NCI-H446 treated with DMSO at 0.1 percent for 48 hours (cell line): ENCODE measurements at regions not wholly inside any gene's neighbourhood (a gene's known extent, or its start where the extent isn't known, plus 50 kb on each side); places are given as distances from the start of the nearest gene placed in this dataset.
"Not testable (repeated sequence)": the region's sequence is repeated elsewhere in the genome, so short reads cannot be mapped to it uniquely, and the experiment has no call there.

Source experiments
- DNase-seq: peaks from one replicate; lab custom pipeline; 2025; lab: John Stamatoyannopoulos, UW

DNA sequence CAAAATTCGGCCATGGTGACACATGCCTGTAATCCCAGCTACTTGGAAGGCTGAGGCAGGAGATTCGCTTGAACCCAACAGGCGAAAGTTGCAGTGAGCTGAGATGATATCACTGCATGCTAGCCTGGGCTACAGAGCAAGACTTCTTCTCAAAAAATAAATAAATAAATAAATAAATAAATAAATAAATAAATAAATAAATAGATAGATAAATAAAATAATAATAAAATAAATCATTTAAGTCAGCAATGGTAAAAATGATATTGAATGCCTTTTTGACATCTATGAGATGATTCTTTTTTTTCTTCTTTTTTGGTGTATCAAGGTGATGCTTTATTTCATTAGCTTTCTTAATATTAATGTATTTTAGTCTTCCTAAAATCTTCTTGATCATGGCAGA, 221.7 kb upstream of the RXFP2 start:
- DNase-seq: no peak

DNA sequence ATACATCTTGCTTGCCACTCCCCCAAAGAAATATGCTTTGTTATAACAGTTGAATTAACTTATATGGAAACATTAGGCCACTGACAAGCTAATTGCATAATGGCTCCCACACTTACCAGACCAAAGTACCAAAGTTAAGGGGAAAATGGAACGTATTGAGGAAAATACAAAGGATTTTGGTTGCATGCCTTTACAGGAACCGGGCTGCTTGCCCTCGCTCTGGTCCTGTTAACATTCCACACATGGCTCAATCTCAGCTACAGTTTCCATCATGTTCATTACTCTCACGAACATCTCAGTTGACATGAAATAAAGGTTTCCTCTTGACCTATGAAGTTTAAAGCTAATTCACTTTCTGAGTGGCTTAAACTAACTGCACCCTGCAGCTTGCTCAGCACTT, 220.7 kb upstream of the RXFP2 start:
- DNase-seq: no peak

- DNase-seq: no peak
Observed at GRCh38 chr13:31521435-31521834, 217.9 kb upstream of the RXFP2 start.

- no peak for DNase-seq
Observed at GRCh38 chr13:31522396-31522795, 216.9 kb upstream of the RXFP2 start.

- no peak for DNase-seq
Observed at GRCh38 chr13:31528176-31528575, 211.2 kb upstream of the RXFP2 start.

DNA sequence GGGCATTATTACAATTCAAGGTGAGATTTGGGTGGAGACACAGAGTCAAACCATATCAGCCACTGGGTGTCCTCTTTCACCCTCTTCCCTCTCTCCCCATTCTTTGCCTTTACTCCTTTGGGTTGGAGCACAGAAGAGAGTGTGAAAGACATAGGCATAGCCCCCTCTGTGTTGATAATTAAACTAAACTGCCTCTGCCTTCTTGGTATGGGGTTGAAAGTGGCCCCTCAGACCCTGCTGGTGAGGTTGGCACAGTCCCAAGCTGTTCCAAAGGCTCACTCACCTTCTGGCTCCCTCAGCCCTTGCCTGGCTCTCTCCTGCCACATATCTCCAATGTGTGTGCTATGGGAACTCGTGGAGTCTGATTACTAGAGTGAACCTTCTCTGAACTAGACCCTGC, 210.6 kb upstream of the RXFP2 start:
- no peak for DNase-seq

DNA sequence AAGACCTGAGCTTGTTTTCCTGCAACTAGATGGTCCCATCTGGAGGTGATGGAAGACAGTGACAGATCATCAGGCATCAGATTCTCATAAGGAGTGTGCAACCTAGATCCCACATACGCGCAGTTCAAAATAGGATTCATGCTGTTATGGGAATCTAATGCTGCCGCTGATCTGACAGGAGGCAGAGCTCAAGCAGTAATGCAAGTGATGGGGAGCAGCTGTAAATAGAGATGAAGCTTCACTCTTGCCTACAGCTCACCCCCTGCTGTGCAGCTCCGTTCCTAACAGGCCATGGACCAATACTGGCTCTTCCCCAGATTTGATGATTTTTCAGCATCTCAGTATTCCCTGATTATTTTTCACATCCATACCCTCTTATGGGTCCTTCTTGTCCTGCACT, 208.4 kb upstream of the RXFP2 start:
- DNase-seq: no peak

- no peak for DNase-seq
Observed at GRCh38 chr13:31537052-31537451, 202.3 kb upstream of the RXFP2 start.

DNA sequence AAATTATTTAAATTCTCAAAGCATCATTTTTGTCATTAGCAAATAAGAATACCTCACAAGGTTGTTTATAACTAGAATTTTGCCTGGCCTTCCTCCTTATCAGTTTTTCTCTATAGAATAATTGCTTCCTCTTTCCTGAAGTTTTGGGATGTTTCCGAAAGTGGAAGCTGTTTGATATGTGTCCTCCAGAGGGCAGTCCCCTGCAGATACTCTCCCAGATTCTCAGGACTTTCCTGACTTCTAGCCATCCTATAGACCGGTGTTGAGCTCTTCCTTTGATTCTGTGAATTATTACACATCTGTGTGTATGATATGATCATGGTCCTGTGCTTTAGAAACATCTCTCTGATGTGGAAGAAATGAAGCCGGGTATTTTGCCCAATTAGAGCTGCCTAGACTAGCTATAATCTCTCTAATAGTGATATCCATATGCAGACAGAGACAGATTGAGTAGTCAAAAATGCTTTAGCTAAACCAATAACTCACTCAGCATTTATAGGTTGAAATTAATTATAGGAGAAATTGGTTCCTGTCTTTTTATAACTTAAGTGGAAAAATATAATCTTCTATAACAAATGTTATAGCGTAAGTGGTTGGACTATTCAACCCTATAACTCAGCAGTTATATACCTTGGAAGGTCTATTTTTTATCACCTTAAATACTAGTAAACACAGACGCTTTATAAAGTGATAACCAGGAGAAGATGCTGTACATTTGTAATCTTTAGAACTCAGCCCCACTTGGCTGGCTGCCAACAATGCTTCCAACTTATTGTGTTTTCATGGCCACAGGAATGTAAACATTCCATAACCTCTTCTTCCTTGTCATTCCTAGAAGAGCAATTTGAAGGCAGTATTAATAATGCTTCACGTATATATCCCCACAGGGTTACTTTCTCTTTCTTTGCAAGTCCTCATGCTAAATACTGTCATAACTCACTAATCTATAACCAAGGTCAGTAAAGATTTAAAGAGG, 201.0 kb upstream of the RXFP2 start:
- no peak for DNase-seq

DNA sequence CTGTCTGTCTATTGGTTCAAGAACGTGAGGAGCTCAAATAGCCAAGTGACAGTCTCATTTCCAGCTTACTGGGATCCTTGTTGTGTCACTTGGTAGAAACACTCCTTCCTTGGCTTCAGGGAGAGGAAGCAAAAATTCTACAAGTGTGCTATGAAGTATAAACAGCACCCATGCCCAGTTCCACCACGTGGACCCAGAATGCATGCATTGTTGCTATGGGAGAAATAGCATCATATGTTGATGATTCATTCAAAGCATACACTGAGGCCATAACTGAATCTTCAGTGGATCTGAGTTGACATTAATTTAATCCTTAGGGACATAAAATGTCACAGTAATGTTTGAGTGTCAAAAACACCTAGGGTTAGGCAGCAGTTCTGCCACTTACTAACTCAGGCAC, 199.0 kb upstream of the RXFP2 start:
- DNase-seq: no peak

GRCh38 chr13:31543190-31543589, 196.1 kb upstream of the RXFP2 start:
- no peak for DNase-seq

DNA sequence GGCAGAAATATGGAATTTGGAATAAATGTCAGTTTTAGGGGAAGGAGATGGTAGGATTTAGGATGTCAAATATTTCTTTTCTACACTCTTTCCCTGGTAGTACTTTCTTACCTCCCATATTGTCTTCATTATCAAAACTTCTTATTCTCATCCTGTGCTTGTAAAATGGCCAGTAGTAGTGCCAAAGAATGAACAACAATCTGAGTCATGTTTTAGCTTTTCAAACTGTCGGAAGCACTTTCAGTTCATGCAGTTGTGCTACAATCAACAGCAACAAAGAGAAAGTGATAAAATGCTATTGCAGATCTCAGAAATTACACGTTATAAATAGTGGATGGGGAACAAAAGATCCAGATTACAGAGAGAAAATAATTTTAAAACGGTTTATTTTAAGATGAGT, 193.7 kb upstream of the RXFP2 start:
- DNase-seq: no peak

- no peak for DNase-seq
Observed at GRCh38 chr13:31556376-31556775, 182.9 kb upstream of the RXFP2 start.

GRCh38 chr13:31584221-31584620, 155.1 kb upstream of the RXFP2 start:
- not testable (repeated sequence) for DNase-seq

GRCh38 chr13:31587698-31588266, 151.5 kb upstream of the RXFP2 start:
- DNase-seq: no peak

DNA sequence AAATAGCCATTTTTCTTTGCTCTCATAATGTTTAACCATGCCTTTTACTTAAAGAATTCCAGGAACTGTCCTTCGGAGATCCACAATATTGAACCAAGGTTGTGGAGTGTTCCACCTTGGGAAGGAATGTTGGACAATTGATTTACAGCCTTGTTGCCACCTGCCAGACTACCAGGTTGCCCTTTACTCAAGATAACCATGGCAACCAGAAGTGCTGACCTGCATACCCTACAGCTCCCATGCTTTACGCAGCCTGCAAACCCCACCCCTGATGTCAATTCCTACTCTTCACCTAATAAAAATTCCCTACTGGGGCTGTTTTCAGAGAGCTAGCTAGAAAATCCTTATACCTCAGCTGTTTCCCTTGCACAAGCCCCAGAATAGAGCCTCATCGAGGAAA, 151.0 kb upstream of the RXFP2 start:
- no peak for DNase-seq

DNA sequence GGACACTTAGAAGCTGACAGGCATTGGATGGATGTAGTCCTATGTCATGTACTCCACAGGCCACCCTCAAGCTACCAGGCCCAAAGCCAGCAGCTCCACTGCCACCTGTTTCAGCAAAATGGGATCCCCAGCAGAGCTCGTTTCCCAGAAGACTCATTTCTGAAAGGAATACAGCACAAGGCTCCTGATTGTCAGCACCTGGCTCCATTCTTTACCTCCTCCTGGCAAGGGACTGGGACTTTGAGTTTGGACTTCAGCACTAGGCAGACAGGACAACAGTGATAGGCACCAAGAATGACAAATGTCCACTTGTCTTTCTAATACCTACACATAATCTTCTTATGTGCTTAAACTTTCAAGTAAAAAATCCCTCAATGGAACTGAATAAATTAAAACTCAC, 150.4 kb upstream of the RXFP2 start:
- no peak for DNase-seq

DNA sequence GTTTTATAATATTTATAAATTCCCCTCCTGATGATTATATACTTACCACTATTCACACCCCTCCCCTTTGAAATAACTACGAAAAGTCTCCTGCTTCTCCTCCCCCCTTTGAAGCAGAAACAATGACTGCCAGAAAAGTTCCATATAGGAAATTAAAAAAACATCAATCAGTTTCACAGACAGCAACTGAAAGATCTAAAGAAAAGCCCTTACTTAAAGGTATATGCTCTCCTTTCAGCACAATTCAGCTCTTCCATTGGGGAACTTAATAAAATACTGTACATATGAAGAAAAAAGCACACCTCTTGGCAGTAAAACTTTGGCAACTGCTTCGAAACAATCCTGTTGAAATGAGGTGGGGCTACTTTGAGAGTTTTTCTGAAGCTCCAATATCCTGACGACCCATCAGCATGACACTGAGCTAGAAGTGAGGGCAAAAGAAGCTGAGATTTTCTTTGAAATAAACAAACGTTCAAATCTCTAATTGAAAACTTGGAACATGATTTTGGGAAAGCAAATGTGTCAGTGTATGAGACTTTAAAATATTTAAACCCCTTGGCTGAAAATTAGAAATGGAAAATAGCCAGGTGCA, 147.6 kb upstream of the RXFP2 start:
- DNase-seq: no peak

- no peak for DNase-seq
Observed at GRCh38 chr13:31594056-31594455, 145.3 kb upstream of the RXFP2 start.

DNA sequence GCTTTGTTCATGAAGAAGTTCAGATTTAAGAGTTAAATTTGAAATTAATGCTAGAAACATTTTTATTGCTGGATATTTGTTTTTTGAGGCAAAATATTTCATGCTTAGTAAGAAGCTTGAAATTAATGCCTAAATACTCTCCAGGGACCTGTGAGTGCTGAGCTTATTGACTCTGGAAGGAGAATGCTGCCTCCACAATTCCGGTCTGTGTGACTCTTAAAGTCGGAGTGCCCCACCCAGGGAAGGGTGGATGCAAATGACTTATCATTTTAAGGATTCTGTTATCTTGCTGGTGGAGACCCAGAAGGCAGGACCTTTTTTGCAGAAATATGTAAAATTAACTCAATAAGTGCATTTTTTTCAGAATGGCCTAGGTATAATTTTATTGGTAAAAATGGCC, 143.8 kb upstream of the RXFP2 start:
- DNase-seq: no peak

- DNase-seq: no peak
Observed at GRCh38 chr13:31598990-31599389, 140.3 kb upstream of the RXFP2 start.

GRCh38 chr13:31605076-31605860, 134.1 kb upstream of the RXFP2 start:
- no peak for DNase-seq
